ENCODE measurements at regions not wholly inside any gene's neighbourhood (a gene's known extent, or its start where the extent isn't known, plus 50 kb on each side); places are given as distances from the start of the nearest gene placed in this dataset.
A peak's percentile ranks its signal among the peaks of the same experiment; 100 is the strongest.

DNA sequence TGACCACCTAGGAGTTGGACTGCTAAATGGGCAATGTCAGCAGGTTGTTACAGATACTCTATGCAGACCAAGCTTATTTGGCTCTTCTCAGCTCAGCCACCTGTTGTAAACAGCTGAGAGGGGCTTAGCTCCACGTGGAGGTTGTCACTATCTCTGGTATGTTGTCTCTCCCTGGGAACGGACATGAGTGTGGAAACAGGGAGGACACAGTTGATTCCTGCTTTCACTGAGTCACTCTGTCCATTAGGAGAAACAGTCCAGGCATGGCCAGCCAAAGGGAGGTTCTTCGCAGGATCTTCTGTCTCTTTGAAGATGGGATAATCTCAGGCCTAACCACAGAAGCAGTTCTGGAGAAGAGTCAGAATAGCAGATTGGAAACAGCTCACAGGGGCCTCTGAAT is 121.2 kb downstream of the PALM2AKAP2 start:
- intact Hi-C loops (cut with micrococcal nuclease) = no loop called here
- no peak overlapping the region for H2AFZ ChIP-seq (ENCODE audit: low read length)
- ATAC-seq (no peak), DNase-seq (no peak)
- no peaks in the 10 kb centered on the region for H3K9me3 ChIP-seq (ENCODE audit: low read length)
- no peak for TF ChIP-seq EZH2phosphoT487 (IDR thresholded peaks at IDR 0.05; ENCODE audit: borderline replicate concordance, low read length)
- TF ChIP-seq, protein P1, sequence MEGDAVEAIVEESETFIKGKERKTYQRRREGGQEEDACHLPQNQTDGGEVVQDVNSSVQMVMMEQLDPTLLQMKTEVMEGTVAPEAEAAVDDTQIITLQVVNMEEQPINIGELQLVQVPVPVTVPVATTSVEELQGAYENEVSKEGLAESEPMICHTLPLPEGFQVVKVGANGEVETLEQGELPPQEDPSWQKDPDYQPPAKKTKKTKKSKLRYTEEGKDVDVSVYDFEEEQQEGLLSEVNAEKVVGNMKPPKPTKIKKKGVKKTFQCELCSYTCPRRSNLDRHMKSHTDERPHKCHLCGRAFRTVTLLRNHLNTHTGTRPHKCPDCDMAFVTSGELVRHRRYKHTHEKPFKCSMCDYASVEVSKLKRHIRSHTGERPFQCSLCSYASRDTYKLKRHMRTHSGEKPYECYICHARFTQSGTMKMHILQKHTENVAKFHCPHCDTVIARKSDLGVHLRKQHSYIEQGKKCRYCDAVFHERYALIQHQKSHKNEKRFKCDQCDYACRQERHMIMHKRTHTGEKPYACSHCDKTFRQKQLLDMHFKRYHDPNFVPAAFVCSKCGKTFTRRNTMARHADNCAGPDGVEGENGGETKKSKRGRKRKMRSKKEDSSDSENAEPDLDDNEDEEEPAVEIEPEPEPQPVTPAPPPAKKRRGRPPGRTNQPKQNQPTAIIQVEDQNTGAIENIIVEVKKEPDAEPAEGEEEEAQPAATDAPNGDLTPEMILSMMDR (conservative IDR thresholded peaks at IDR 0.05; ENCODE audit: low read depth, low read length) = no peak
- no peak for TF ChIP-seq EZH2 (IDR thresholded peaks at IDR 0.05; ENCODE audit: low read length, unreplicated experiment)
- no peaks in the 10 kb centered on the region for H4K20me1 ChIP-seq (ENCODE audit: low read length)
- no peak overlapping the region for H3K9ac ChIP-seq (ENCODE audit: low read length)
- CTCF ChIA-PET = no interaction called here
- no peaks in the 10 kb centered on the region for H3K4me1 ChIP-seq (ENCODE audit: insufficient read depth, low read length)
- H3K79me2 ChIP-seq (ENCODE audit: low read length) = no peaks in the 10 kb centered on the region
- no peak overlapping the region for H3K27ac ChIP-seq (ENCODE audit: low read length)
- no peaks in the 10 kb centered on the region; the same call in 1 of the 2 replicates for H3K36me3 ChIP-seq (ENCODE audit: low read depth, low read length)
- no peaks in the 10 kb centered on the region for H3K27me3 ChIP-seq (ENCODE audit: low read length)
- H3K9me2 ChIP-seq (replicated peaks; ENCODE audit: low read length) = no peaks in the 10 kb centered on the region
- POLR2A ChIA-PET (ENCODE audit: unreplicated experiment) = no interaction called here
- no peak overlapping the region for H3K4me2 ChIP-seq (ENCODE audit: low read length)
- no peak overlapping the region for H3K4me3 ChIP-seq (ENCODE audit: low read length)
- no peaks in the 10 kb centered on the region for H3F3A ChIP-seq (ENCODE audit: low read length, unreplicated experiment)
- no TSS peak for BruUV-seq (replicated peaks)

DNA sequence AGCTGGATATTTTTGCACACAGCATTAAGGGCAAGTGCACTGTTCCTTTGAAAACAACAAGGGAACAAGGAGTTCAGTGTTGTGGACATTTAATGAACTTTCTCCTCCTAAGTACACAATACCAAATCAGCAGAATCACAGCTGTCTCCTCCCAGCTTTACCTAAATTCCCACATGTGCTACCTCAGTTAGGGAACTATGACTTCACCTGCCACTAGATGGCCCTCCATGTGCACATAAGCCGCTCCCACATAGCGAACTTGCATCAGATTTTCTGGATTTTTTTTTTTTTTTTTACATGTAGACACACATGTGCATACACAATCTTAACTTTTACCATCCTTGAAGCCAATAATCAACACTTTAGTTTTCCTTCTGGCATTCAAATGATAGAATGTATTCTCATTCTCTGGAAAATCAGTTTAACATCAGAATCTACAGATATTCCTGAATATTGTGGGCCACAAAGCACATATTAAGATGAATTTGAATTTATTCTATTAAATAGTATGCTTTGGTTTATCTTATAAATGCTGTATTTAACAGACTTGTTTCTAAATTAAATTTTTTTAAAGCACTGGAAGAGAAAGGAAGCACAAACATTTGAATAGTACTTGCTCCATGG is 123.6 kb downstream of the PALM2AKAP2 start:
- Histone ChIP-seq H3K27ac (ENCODE audit: low read length) (no peak overlapping the region), H3K36me3 (ENCODE audit: low read depth, low read length) (no peaks in the 10 kb centered on the region; the same call in 1 of the 2 replicates), H3K4me3 (ENCODE audit: low read length) (no peak overlapping the region), H3K4me1 (ENCODE audit: insufficient read depth, low read length) (no peaks in the 10 kb centered on the region), H3K4me2 (ENCODE audit: low read length) (no peak overlapping the region), H3K79me2 (ENCODE audit: low read length) (no peaks in the 10 kb centered on the region), H4K20me1 (ENCODE audit: low read length) (no peaks in the 10 kb centered on the region), H3F3A (ENCODE audit: low read length, unreplicated experiment) (no peaks in the 10 kb centered on the region), H3K9ac (ENCODE audit: low read length) (no peak overlapping the region), H3K27me3 (ENCODE audit: low read length) (no peaks in the 10 kb centered on the region), H3K9me2 (replicated peaks; ENCODE audit: low read length) (no peaks in the 10 kb centered on the region), H3K9me3 (ENCODE audit: low read length) (no peaks in the 10 kb centered on the region), H2AFZ (ENCODE audit: low read length) (no peak overlapping the region)
- DNase-seq = peak; percentile 78
- ATAC-seq = peak; percentile 81
- no peak for TF ChIP-seq EZH2 (IDR thresholded peaks at IDR 0.05; ENCODE audit: low read length, unreplicated experiment)
- TF ChIP-seq, protein P1 (conservative IDR thresholded peaks at IDR 0.05; ENCODE audit: low read depth, low read length) = peak; percentile 89
- TF ChIP-seq EZH2phosphoT487 (IDR thresholded peaks at IDR 0.05; ENCODE audit: borderline replicate concordance, low read length) = no peak
- intact Hi-C loops (cut with micrococcal nuclease) = loop anchor here (1.0 to 2.0 kb wide), 2 partner anchors 155 to 249 kb away; no protein-coding TSS in a partner anchor
- no TSS peak for BruUV-seq (replicated peaks)
- ChIA-PET CTCF (interaction anchor here (0.6 to 1.5 kb wide), 7 partner anchors 17 to 267 kb away, joined by 3 to 7 read pairs (median 4); no protein-coding TSS in a partner anchor), POLR2A (ENCODE audit: unreplicated experiment) (no interaction called here)

DNA sequence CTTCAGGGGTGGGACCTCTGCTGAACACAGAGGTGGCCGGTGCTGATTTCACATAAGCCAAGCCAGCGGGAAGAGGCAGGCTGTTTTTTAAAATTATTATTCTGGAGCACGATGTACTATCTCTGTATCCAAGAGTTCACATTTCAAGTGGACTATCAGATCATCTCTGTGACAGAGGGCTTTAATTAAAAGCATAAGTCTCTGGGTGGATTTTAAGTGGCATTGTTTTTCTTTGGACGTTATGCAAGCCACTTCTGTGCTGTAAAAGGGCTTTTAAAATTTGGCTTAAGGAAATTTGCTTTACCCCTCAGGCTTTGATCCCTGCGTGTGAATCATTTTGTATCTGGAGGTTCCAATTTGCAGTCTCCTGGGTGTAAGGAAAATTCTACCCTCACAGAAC is 124.7 kb downstream of the PALM2AKAP2 start:
- Histone ChIP-seq H3K27ac (ENCODE audit: low read length) (no peak overlapping the region), H2AFZ (ENCODE audit: low read length) (no peak overlapping the region), H3K9ac (ENCODE audit: low read length) (no peak overlapping the region), H3K27me3 (ENCODE audit: low read length) (no peaks in the 10 kb centered on the region), H3K9me3 (ENCODE audit: low read length) (no peaks in the 10 kb centered on the region), H4K20me1 (ENCODE audit: low read length) (no peaks in the 10 kb centered on the region), H3K79me2 (ENCODE audit: low read length) (no peaks in the 10 kb centered on the region), H3K36me3 (ENCODE audit: low read depth, low read length) (no peaks in the 10 kb centered on the region; the same call in 1 of the 2 replicates), H3K9me2 (replicated peaks; ENCODE audit: low read length) (no peaks in the 10 kb centered on the region), H3F3A (ENCODE audit: low read length, unreplicated experiment) (no peaks in the 10 kb centered on the region), H3K4me2 (ENCODE audit: low read length) (no peak overlapping the region), H3K4me1 (ENCODE audit: insufficient read depth, low read length) (no peaks in the 10 kb centered on the region), H3K4me3 (ENCODE audit: low read length) (no peak overlapping the region)
- no peak for ATAC-seq
- ChIA-PET POLR2A (ENCODE audit: unreplicated experiment) (no interaction called here), CTCF (interaction anchor here (1.5 kb wide), 1 partner anchor 153 kb away, joined by 3 read pairs; no protein-coding TSS in a partner anchor)
- TF ChIP-seq EZH2phosphoT487 (IDR thresholded peaks at IDR 0.05; ENCODE audit: borderline replicate concordance, low read length) (no peak), EZH2 (IDR thresholded peaks at IDR 0.05; ENCODE audit: low read length, unreplicated experiment) (no peak)
- TF ChIP-seq, protein P1 (conservative IDR thresholded peaks at IDR 0.05; ENCODE audit: low read depth, low read length) = no peak
- no peak for DNase-seq
- intact Hi-C loops (cut with micrococcal nuclease) = no loop called here
- BruUV-seq (replicated peaks) = no TSS peak

Measured in PC-3 (cell line).